NCI-H1694 treated with DMSO at 0.1 percent for 48 hours (cell line): ENCODE measurements at regions not wholly inside any gene's neighbourhood (a gene's known extent, or its start where the extent isn't known, plus 50 kb on each side); places are given as distances from the start of the nearest gene placed in this dataset.
A peak's percentile ranks its signal among the peaks of the same experiment; 100 is the strongest.

Source experiments
- DNase-seq: peaks from one replicate; lab custom pipeline; 2025; lab: John Stamatoyannopoulos, UW

GRCh38 chr20:4095639-4096038 is 53.0 kb upstream of the SMOX start:
- DNase-seq = no peak

DNA sequence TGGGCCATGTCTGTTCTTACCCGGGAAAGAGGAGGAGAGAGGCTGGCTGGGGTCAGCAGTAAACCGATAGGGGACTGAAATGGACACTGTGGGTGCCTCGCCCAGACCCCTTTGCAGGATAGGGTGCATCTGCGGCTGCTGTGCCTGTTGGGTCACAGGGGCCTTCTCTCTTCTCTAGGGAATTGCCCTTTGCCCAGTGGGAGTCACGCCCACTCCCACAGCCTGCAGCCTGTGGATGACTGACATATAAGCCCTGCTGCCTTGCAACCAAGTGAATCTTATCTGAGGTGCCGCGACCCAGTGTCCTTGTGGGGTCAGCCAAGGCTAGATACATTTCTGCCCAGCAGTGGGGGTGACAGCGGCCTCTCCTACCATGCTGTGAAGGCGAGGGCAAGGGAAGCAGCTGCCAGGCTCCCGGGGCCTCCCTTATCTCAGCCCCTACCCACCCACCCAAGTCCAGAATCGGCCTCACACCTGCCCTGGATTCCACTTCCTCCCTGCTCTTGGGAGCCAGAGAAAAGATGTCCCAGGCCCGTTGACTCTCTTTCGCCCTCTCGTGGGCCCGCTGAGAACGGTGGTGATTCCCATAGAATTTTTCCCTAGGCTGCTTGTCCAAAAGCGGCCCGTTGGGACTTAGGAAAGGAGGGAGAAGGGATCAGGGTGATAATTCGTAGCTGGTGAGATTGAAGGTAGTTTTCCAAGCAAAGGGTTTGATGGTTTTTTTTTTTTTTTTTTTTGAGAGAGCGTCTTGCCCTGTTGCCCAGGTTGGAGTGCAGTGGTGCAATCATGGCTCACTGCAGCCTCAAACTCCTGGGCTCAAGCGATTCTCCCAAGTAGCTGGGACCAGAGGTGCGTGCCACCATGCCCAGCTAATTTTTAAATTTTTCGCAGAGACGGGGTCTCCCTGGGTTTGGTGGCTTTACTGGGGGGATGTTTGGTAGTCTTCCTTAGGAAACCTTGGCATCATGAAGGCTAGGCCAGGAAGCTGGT is 56.8 kb upstream of the SMOX start:
- peak; percentile 22 for DNase-seq

DNA sequence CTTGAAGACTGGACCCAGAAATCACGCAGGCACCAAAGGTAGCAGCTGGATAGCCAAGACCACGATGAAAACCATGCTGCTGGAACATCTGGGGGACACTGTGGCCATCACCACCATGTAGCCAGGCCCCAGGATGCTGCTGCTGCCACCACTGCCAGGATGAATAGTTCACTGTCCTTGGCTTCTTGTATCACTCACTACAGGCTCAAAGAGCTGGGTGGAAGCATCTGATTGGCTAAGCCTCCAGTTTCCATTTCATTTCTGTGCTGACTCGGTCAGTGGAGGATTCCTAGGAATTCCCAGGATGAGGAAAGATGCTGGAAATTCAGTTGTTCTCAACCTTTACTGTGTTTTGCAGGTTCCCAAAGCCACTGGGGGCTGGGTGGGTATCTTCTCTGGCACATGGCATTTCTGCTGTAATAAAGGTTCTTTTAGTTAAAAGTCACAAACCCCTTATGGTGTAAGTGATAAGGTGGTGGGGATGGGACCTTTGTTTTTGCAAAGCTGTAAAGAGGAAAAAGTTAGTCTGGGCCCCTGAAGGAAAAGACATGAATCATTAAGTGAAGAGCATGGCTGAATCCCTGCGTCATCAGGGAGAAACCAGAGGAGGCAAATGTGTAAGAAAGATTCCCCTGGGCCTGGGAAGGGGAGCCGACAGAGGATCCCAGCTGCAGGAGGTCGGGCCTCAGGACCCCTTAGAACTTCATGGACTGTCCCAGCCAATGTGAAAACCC is 57.7 kb upstream of the SMOX start:
- DNase-seq = no peak

GRCh38 chr20:4089756-4090487 is 58.7 kb upstream of the SMOX start:
- no peak for DNase-seq

- no peak for DNase-seq
Measured at GRCh38 chr20:4088766-4089165, 59.9 kb upstream of the SMOX start.

- no peak for DNase-seq
Measured at GRCh38 chr20:4087923-4088322, 60.7 kb upstream of the SMOX start.

DNA sequence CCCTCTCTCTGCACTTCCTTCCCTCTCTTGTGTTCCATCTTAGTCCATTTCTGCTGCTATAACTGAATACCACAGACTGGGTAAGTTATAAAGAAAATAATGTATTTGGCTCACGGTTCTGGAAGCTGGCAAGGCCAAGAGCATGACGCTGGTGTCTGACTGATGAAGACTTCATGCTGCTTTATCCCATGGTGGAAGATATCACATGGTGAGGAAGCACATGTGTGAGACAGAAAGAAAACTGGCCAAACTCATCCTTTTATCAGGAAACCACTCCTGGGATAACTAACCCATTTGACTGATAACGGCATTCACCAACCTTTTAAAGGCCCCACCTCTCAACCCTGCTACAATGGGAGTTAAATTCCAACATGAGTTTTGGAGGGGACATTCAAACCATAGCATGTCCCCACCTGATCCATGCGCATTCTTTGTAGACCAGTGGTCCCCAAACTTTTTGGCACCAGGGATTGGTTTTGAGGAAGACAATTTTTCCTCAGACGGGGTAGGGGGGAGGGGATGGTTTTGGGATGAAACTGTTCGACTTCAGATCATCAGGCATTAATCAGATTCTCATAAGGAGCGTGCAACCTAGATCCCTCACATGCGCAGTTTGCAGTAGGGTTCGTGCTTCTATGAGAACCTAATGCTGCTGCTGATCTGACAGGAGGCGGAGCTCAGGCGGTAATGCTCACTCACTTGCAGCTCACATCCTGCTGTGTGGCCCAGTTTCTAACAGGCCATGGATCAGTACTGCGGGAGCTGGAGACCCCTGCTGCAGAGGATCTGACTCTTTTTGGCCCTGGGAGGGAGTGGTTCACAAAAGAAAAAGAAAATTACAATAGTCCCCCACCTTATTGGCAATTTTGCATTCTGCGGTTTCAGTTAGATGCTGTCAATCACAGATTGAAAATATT is 61.6 kb upstream of the SMOX start:
- no peak for DNase-seq

GRCh38 chr20:4084721-4085120 is 63.9 kb upstream of the SMOX start:
- DNase-seq = no peak

DNA sequence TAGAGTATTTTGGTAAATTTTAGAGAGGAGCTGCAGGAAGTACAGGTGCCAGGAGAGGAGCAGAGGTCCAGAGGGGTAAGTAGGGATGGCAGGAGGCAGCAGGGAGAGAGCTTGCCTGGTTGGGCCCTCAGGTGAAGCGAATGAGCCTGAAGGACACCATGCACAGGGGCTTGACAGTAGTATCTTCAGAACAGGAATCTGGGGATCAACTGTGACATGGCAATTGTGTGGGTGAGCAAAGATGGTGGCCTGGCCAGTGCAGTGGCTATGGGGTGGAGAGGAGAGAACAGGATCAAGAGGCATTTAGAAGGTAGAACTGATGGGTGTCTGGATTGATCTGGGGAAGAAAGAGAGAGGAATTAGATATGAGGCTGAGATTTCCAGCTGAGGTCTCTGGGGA is 64.5 kb upstream of the SMOX start:
- no peak for DNase-seq

DNA sequence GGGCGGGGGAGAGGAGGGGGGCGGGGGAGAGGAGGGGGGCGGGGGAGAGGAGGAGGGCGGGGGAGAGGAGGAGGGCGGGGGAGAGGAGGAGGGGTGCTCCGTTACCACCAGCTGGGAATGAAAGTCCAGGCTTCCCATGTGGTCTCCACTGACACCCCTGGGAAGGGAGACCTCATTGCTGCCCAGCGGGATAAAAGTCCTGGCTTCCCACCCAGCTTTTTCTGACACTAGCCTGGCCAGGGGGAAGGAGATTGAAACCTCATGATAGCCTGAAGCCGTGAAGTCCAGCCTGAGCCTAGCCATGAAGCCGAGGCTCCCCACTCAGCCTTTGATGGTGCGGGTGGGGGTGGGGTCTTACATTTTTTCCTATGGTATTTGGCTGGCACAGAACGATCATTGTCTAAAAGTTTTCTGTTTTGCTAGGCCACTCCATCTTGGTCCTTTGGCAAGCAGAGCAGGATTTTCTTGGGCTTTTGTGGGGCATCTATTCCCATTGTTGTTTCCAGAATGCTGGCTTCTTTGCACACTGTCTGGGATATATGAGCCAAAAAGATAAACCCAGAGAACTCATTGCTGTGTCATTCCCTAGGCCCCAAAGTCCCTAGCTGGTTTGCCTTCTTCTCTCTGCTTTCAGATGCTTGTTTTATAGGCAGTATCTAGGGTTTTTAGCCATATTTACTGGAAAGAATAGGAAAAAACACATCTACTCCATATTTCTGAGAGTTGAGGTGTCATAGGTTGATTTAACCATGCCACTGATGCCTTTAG is 65.3 kb upstream of the SMOX start:
- no peak for DNase-seq

DNA sequence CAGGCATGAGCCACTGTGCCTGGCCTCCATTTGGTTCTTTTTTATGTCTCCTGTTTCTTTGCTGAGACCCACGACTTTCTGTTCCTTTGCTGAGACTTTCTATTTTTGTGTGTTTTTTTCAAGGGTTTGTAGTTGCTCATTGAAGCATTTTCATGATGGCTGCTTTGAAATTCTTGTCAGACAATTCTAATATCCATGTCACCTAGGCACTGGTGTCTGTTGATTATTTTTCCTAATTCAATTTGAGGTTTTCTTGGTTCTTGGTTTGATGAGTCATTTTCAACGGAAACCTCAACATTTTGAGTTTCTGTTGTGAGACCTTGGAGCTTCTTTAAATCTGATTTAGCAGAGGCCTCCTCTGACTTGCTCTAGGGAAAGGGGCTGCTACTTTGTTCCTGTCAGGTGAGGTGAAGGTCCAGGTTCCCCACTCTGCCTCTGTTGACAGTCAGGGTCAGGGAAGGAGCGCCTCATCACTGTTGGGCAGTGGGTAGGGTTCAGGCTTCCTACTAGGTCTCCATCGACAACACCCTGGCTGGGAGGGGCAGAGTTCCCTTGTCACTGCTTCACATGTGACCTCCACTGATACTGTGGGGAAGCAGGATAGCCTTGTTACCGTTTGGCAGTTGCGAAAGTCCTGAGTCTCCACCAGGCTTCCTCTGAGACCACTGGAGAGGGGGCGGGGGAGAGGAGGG is 66.1 kb upstream of the SMOX start:
- DNase-seq = no peak

- DNase-seq = no peak
Measured at GRCh38 chr20:4081421-4081820, 66.1 kb upstream of the RNF24 start.

- no peak for DNase-seq
Measured at GRCh38 chr20:4076671-4077070, 61.3 kb upstream of the RNF24 start.

DNA sequence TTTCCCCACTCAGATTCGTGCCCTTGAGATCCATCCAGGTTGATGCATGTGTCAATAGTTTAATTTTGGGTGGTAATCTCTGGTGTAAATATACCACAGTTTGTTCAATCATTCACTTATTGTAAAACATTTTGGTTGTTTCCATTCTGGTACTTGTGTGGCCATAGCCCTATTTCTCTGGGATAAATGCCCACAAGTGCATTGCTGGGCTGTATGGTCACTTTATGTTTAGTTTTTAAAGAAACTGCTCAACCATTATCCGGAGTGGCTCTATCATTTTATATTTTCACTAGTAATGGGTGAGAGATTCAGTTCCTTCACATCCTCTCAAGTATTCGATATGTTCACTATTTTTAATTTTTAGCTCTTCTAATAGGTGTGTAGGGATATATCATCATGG is 60.7 kb upstream of the RNF24 start:
- DNase-seq = no peak

- DNase-seq = no peak
Measured at GRCh38 chr20:4074877-4075455, 59.6 kb upstream of the RNF24 start.

DNA sequence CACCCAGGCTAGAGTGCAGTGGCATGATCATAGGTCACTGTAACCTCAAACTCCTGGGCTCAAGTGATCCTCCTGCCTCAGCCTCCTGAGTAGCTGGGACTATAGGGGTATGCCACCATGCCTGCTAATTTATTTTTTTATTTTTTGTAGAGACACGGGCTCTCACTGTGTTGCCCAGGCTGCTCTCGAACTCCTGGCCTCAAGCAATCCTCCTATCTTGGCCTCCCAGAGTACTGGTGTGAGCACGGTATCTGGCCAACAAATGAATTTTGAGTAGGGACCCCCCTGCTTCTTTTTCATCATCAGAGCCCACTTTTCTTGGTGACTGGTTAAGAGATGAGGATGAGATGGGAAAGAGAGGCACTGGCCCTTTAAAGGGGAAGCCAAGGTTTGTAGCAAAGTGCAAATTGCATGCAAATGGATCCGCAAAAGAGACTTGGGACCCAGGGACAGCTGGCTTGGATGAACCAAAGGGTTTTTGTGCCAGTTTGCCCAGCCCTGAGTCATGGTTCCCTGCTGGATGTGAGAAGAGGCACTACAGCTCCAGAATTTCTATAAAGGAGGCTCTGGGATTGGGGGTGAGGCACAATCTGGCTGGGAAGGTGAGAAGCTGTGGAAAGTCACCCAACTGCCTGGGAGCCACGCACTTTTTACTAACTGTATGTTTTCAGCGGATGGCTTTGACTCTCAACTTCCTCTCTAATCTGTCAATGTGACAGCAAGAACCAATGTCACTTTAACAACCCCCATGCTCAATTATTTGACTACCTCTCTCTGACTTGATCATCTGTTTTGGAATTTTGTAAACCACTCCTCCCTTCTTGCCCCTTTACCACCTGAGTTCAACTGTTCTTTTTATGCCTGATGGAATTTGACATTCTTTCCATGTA is 58.7 kb upstream of the RNF24 start:
- no peak for DNase-seq

GRCh38 chr20:4071178-4071693 is 55.9 kb upstream of the RNF24 start:
- DNase-seq = no peak
